GM12872 (cell line): ENCODE measurements at regions not wholly inside any gene's neighbourhood (a gene's known extent, or its start where the extent isn't known, plus 50 kb on each side); places are given as distances from the start of the nearest gene placed in this dataset.

Experiments used
- CTCF ChIP-seq: IDR thresholded peaks from 3 replicates; pipeline ENCODE4 v1.5.1; 2011; ENCODE audit warnings: low read depth, mild to moderate bottlenecking, low read length, moderate library complexity; ENCODE audit not compliant: insufficient read depth

DNA sequence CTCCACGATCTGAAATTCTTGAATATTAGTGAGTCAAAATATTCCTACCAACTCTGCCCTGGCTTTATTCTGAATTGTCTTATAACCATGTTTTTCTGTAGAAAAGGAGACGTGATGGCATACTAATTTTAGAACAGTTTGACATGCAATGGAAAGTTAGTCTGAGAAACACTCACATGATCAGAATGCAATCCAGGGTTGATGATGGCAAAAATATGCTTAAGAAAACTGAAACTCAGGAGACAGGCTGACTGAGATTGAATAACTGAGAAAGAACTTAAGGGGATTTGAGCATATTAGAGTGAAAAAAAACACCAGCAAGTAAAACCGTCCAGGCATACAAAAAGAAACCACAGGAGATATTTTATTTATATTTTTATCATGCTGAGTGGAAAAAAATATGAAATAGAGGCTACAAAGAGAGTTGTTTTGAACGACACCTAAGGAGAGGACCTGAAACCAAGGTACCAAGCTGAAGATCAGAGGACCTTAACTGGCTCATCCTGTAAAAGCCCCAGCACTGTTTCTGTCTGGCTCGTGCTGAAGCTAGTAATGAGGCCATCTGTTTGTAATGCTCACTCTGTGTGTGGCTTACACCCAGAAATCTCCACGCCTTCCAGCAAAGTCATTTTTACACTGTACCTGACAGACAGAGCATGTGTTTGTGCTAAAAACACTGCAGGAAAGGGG, 437.2 kb upstream of the PKDCC start:
- no peak for TF ChIP-seq CTCF

DNA sequence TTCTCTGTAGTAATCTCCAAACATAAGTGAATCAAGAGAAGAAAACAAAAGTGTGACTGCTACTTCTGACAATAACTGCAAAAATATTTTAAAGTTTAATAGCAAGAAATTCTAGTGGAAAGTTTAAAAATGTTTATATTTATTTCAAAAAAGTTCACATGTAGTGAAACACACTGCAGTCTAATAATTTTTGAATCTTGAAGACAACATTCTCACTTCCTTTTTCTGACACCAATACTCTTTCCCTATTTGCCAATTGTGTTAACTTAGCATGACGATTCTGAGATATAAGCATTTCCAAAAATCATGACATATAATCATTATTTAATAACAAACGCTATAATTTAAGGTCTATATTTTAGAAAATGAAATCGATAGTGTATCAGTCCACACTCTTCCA, 429.1 kb upstream of the PKDCC start:
- TF ChIP-seq CTCF, result no peak

DNA sequence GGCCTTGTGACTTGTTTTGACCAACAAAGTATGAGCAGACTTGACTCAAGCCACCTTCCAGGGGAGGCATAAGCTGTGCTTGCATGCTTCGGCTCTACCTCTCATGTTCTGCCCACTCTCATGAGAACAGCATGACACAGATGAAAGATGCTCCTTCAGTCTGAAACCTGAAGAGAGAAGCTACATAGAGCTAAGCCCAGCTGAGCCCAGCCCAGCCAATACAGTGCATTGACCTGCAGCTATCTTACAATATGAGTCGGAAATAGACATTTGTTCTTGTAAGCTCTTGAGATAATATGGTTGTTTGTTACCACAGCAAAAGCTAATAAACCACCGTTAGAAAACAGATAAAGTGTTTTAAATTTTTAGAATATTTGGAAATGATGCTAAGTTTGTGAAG, 426.7 kb upstream of the PKDCC start:
- TF ChIP-seq CTCF, result no peak

- TF ChIP-seq CTCF, result no peak
Observed at GRCh38 chr2:41621563-41621962, 426.3 kb upstream of the PKDCC start.

- TF ChIP-seq CTCF, result no peak
Observed at GRCh38 chr2:41622301-41622700, 425.5 kb upstream of the PKDCC start.

DNA sequence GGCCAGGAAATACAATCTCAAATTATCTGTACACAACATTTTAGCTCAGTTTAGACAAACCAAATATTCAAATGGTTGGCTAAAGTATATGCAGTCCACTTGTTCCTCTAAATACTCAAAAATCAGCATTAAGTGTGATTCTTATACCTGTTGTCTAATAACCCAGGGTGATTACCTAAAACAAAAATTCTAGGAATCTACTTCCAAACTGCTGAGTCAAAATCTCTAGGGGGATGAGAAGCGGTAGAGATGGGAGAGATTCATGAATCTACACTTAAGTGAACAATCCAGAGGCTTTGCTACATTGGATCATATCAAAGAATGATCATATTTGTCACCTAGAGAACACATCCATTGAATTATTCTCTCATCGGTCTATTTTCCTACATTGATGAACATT, 420.9 kb upstream of the PKDCC start:
- no peak for TF ChIP-seq CTCF

GRCh38 chr2:41634686-41635085, 413.1 kb upstream of the PKDCC start:
- TF ChIP-seq CTCF, result no peak
